Stimulated activated memory B cell treated with anti-CD40 and anti-IgM and Interleukin-4, amounts not matched to agents 10 μg/mL and 1 μg/mL and 100 μg/mL, for 72 hours (primary cell): ENCODE measurements at regions not wholly inside any gene's neighbourhood (a gene's known extent, or its start where the extent isn't known, plus 50 kb on each side); places are given as distances from the start of the nearest gene placed in this dataset.

Source experiments
- ATAC-seq: fragments of 150-1000 bp; cut with Tn5 transposase; 2 replicates; pipeline ENCODE4 v1.10.0; 2021
- H3K27ac Mint-ChIP-seq: one replicate; pipeline ENCODE4 v1.8.0; 2022; ENCODE audit warnings: mild to moderate bottlenecking, mixed read lengths
- H3K27me3 Mint-ChIP-seq: one replicate; pipeline ENCODE4 v1.8.0; 2022; ENCODE audit warnings: mixed read lengths
- H3K36me3 Mint-ChIP-seq: one replicate; pipeline ENCODE4 v1.8.0; 2022; ENCODE audit warnings: mixed read lengths
- H3K4me1 Mint-ChIP-seq: one replicate; pipeline ENCODE4 v1.8.0; 2022; ENCODE audit warnings: mixed read lengths
- H3K4me3 Mint-ChIP-seq: one replicate; pipeline ENCODE4 v1.8.0; 2022; ENCODE audit warnings: mild to moderate bottlenecking, moderate library complexity, mixed read lengths
- H3K9me3 Mint-ChIP-seq: one replicate; pipeline ENCODE4 v1.8.0; 2022; ENCODE audit warnings: mixed read lengths

DNA sequence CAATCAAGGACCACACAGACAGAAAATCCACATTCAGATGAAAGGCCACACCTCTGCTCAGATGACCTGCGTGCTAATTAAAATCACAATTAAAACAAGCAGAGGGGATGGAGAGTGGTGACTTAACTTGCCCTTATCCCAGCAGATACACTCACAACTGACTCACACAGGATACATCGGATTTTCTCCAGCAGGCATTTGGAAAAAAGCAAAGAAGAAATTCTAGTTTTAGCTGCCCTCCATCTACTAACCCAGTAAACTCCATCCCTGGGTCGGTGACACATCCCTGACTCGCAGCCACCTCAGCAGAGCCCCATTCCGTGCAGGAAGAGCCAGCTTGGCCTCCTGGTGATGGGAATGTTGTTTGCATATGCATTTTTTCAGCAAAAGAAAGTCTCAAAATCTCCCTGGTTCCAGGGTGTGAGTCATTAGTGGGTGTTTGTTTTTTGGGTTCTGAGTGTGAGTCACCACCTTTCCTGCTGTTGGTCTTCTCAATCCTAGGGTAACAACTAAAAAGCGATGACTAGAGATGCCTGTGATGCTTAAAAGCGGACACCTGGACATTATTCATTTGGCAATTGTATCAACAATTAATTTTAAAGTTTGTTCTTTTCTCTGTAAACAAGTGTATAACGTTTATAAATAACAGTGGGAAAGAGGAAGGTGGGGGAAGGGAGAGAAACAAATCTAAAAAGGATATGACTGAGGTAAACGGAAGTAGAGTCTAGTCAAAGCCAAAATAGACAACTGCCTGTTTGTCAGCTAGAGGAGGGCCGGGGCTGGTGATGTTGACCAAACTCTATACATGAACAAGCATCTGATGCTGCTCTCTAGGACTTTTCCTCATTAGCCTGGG lies 49.8 kb upstream of the SLC4A7 start:
- H3K4me3 Mint-ChIP-seq = peak overlapping the region; percentile 50
- no peaks in the 10 kb centered on the region for H3K9me3 Mint-ChIP-seq
- peaks cover 23% of the 10 kb centered on the region for H3K4me1 Mint-ChIP-seq
- ATAC-seq = peak; percentile 78
- H3K27me3 Mint-ChIP-seq = no peaks in the 10 kb centered on the region
- no peaks in the 10 kb centered on the region for H3K36me3 Mint-ChIP-seq
- peak overlapping the region; percentile 81 for H3K27ac Mint-ChIP-seq
